Endodermal cell (in vitro differentiated cells): ENCODE measurements at regions not wholly inside any gene's neighbourhood (a gene's known extent, or its start where the extent isn't known, plus 50 kb on each side); places are given as distances from the start of the nearest gene placed in this dataset.

Experiments used
- DNase-seq: peaks from one replicate; pipeline ENCODE4 v3.0.0-alpha.2; 2017
- H3K27ac ChIP-seq: 2 replicates; pipeline ENCODE4 v1.5.1; 2013; ENCODE audit warnings: mild to moderate bottlenecking, low read depth, low read length, moderate library complexity
- H3K27me3 ChIP-seq: 2 replicates; pipeline ENCODE4 v1.6.1; 2013; ENCODE audit warnings: mild to moderate bottlenecking, low read length, moderate library complexity; ENCODE audit not compliant: insufficient read depth, control insufficient read depth, poor library complexity, severe bottlenecking
- H3K36me3 ChIP-seq: 2 replicates; pipeline ENCODE4 v1.7.0; 2013; ENCODE audit warnings: mild to moderate bottlenecking, low read length, moderate library complexity; ENCODE audit not compliant: control insufficient read depth, insufficient read depth
- H3K4me1 ChIP-seq: one replicate; pipeline ENCODE4 v1.7.0; 2013; ENCODE audit warnings: low read length; ENCODE audit not compliant: control insufficient read depth, insufficient read depth
- H3K4me3 ChIP-seq: 2 replicates; pipeline ENCODE4 v1.5.1; 2013; ENCODE audit warnings: mild to moderate bottlenecking, low read length, moderate library complexity
- H3K9ac ChIP-seq: 2 replicates; pipeline ENCODE4 v1.6.1; 2013; ENCODE audit warnings: mild to moderate bottlenecking, low read length, moderate library complexity; ENCODE audit not compliant: poor library complexity, severe bottlenecking; ENCODE audit errors: extremely low read depth
- H3K9me3 ChIP-seq: 2 replicates; pipeline ENCODE4 v1.6.1; 2013; ENCODE audit warnings: mild to moderate bottlenecking, low read length, moderate library complexity; ENCODE audit not compliant: control insufficient read depth
- H3K27ac Mint-ChIP-seq: 2 replicates; pipeline ENCODE4 v1.8.0; 2020; ENCODE audit warnings: mixed read lengths
- H3K27me3 Mint-ChIP-seq: 2 replicates; pipeline ENCODE4 v1.8.0; 2021; ENCODE audit warnings: mild to moderate bottlenecking, mixed read lengths; ENCODE audit not compliant: insufficient read depth
- H3K36me3 Mint-ChIP-seq: 2 replicates; pipeline ENCODE4 v1.8.0; 2020; ENCODE audit warnings: low read depth, mixed read lengths
- H3K4me1 Mint-ChIP-seq: 2 replicates; pipeline ENCODE4 v1.8.0; 2020; ENCODE audit warnings: mixed read lengths
- H3K4me3 Mint-ChIP-seq: 2 replicates; pipeline ENCODE4 v1.8.0; 2020; ENCODE audit warnings: mild to moderate bottlenecking, moderate library complexity, mixed read lengths
- H3K9me3 Mint-ChIP-seq: 2 replicates; pipeline ENCODE4 v1.8.0; 2020; ENCODE audit warnings: mild to moderate bottlenecking, mixed read lengths
- CTCF ChIP-seq: fragments of 200-600 bp; sonication (generic); conservative IDR thresholded peaks from 2 replicates; pipeline ENCODE4 v1.5.0; 2021; ENCODE audit warnings: antibody characterized with exemption, mild to moderate bottlenecking
- WGBS, 2 experiments: methylation state at CpG; one replicate each; pipeline versions ENCODE4 v1.1.5 to v1.1.7; 2013; ENCODE audit warnings: missing lambda C conversion rate in 2 of 2, mixed read lengths in 1 of 2; ENCODE audit not compliant: insufficient coverage in 1 of 2, insufficient read length in 1 of 2; 5-methylcytosine and 5-hydroxymethylcytosine counted together

GRCh38 chr3:132790806-132791205, 68.6 kb upstream of the NPHP3 start:
- H3K4me1 ChIP-seq: no peaks in the 10 kb centered on the region
- H3K9ac ChIP-seq: no peak overlapping the region
- Mint-ChIP-seq H3K9me3 (no peaks in the 10 kb centered on the region), H3K27me3 (no peaks in the 10 kb centered on the region), H3K4me3 (no peak overlapping the region), H3K27ac (no peak overlapping the region), H3K36me3 (no peaks in the 10 kb centered on the region), H3K4me1 (peaks cover 2% of the 10 kb centered on the region)
- no peak overlapping the region for H3K4me3 ChIP-seq
- no peaks in the 10 kb centered on the region for H3K36me3 ChIP-seq
- H3K27me3 ChIP-seq: no peaks in the 10 kb centered on the region
- TF ChIP-seq CTCF: no peak
- no peaks in the 10 kb centered on the region for H3K9me3 ChIP-seq
- H3K27ac ChIP-seq: no peak overlapping the region
- DNase-seq: no peak

GRCh38 chr3:132789959-132790358, 67.8 kb upstream of the NPHP3 start:
- Mint-ChIP-seq H3K4me3 (no peak overlapping the region), H3K27me3 (no peaks in the 10 kb centered on the region), H3K27ac (no peak overlapping the region), H3K4me1 (peaks cover 2% of the 10 kb centered on the region), H3K36me3 (no peaks in the 10 kb centered on the region), H3K9me3 (no peaks in the 10 kb centered on the region)
- 78 to 92% methylated on average over 6 of the region's 6 CpGs for WGBS, 2 experiments
- no peaks in the 10 kb centered on the region for H3K4me1 ChIP-seq
- no peaks in the 10 kb centered on the region for H3K36me3 ChIP-seq
- H3K27me3 ChIP-seq: no peaks in the 10 kb centered on the region
- DNase-seq: no peak
- no peak overlapping the region for H3K27ac ChIP-seq
- no peak overlapping the region for H3K4me3 ChIP-seq
- no peak overlapping the region for H3K9ac ChIP-seq
- no peaks in the 10 kb centered on the region for H3K9me3 ChIP-seq
- TF ChIP-seq CTCF: no peak

- Histone ChIP-seq H3K4me3 (no peak overlapping the region), H3K9me3 (no peaks in the 10 kb centered on the region), H3K36me3 (no peaks in the 10 kb centered on the region), H3K4me1 (no peaks in the 10 kb centered on the region), H3K27ac (no peak overlapping the region), H3K27me3 (no peaks in the 10 kb centered on the region), H3K9ac (no peak overlapping the region)
- Mint-ChIP-seq H3K27ac (no peak overlapping the region), H3K27me3 (no peaks in the 10 kb centered on the region), H3K36me3 (no peaks in the 10 kb centered on the region), H3K9me3 (no peaks in the 10 kb centered on the region), H3K4me3 (no peak overlapping the region), H3K4me1 (peaks cover 2% of the 10 kb centered on the region)
- no peak for DNase-seq
- TF ChIP-seq CTCF: no peak
Observed at GRCh38 chr3:132788301-132788671, 66.1 kb upstream of the NPHP3 start.
